ENCODE measurements at regions not wholly inside any gene's neighbourhood (a gene's known extent, or its start where the extent isn't known, plus 50 kb on each side); places are given as distances from the start of the nearest gene placed in this dataset.
A peak's percentile ranks its signal among the peaks of the same experiment; 100 is the strongest.

DNA sequence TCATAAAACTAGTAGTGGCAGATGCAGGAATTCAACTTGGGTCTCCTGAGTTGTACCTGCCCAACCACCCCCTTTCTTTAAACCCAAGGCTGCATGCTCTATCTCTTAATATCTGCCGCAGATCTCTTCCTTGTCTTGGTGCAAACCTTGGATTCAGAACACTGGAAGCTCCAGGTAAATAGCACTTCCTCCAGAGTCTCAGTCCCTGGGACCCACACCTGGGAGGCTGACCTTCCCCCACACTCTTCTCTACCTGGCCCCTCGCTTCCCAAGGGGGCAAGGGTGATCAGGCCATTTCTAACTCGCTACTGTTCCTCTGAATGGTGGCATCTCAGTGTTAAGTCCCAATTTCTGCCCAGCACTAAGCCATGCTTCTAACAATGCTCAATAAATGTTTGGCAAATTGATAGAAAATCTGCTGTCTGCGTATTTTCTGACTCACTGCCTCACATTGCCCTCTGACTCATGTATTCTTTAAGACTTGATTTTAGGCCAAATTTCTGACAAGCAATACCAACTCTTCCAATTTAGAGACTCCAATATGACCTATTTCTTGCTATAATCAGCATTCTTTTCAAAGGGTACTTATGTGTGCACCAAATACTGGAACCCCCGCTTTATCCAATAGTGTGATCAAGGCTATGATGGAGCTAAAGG, 68.0 kb upstream of the PPP1R3C start:
- Histone ChIP-seq H3K27me3 (no peaks in the 10 kb centered on the region), H3K4me3 (no peak overlapping the region), H3K9me3 (no peaks in the 10 kb centered on the region), H3K36me3 (no peaks in the 10 kb centered on the region), H3K27ac (no peak overlapping the region), H3K4me1 (no peaks in the 10 kb centered on the region)
- no peak for DNase-seq
- intact Hi-C loops (cut with DNase I) = no loop called here
- TF ChIP-seq, protein P1, sequence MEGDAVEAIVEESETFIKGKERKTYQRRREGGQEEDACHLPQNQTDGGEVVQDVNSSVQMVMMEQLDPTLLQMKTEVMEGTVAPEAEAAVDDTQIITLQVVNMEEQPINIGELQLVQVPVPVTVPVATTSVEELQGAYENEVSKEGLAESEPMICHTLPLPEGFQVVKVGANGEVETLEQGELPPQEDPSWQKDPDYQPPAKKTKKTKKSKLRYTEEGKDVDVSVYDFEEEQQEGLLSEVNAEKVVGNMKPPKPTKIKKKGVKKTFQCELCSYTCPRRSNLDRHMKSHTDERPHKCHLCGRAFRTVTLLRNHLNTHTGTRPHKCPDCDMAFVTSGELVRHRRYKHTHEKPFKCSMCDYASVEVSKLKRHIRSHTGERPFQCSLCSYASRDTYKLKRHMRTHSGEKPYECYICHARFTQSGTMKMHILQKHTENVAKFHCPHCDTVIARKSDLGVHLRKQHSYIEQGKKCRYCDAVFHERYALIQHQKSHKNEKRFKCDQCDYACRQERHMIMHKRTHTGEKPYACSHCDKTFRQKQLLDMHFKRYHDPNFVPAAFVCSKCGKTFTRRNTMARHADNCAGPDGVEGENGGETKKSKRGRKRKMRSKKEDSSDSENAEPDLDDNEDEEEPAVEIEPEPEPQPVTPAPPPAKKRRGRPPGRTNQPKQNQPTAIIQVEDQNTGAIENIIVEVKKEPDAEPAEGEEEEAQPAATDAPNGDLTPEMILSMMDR (IDR thresholded peaks at IDR 0.05) = no peak
- no peak for ATAC-seq

- H3K4me1 ChIP-seq = no peaks in the 10 kb centered on the region
- no peak for ATAC-seq
- H3K9me3 ChIP-seq = no peaks in the 10 kb centered on the region
- H3K36me3 ChIP-seq = no peaks in the 10 kb centered on the region
- TF ChIP-seq, protein P1 (IDR thresholded peaks at IDR 0.05) = no peak
- no peak for DNase-seq
- no peak overlapping the region for H3K27ac ChIP-seq
- H3K27me3 ChIP-seq = no peaks in the 10 kb centered on the region
- intact Hi-C loops (cut with DNase I) = no loop called here
- H3K4me3 ChIP-seq = no peak overlapping the region
These were observed 67.4 kb upstream of the PPP1R3C start for GRCh38 chr10:91700273-91700672.

DNA sequence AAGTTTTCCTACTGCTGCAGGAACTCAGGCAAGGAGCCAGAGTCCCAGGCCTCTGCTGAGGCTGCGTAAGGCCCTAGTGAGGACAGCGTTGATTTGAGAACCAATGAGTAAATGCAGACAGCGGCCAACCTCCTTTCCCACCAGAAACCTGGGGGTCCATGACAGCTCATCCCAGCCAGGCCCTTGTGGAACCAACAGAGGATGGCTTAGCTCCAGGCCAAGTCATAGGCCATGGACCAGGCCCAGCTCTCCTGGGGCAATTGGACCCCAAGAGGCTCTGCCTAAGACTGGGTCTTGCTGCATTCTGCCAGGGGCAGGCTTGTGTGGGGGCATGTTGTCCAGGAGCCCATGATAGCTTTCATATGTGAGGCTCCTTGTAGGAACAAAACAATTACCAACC, 65.4 kb upstream of the PPP1R3C start:
- H3K36me3 ChIP-seq = no peaks in the 10 kb centered on the region
- H3K27me3 ChIP-seq = no peaks in the 10 kb centered on the region
- no peak overlapping the region for H3K27ac ChIP-seq
- ATAC-seq (no peak), DNase-seq (no peak)
- TF ChIP-seq, protein P1 (IDR thresholded peaks at IDR 0.05) = no peak
- H3K9me3 ChIP-seq = no peaks in the 10 kb centered on the region
- intact Hi-C loops (cut with DNase I) = no loop called here
- no peaks in the 10 kb centered on the region for H3K4me1 ChIP-seq
- H3K4me3 ChIP-seq = no peak overlapping the region

DNA sequence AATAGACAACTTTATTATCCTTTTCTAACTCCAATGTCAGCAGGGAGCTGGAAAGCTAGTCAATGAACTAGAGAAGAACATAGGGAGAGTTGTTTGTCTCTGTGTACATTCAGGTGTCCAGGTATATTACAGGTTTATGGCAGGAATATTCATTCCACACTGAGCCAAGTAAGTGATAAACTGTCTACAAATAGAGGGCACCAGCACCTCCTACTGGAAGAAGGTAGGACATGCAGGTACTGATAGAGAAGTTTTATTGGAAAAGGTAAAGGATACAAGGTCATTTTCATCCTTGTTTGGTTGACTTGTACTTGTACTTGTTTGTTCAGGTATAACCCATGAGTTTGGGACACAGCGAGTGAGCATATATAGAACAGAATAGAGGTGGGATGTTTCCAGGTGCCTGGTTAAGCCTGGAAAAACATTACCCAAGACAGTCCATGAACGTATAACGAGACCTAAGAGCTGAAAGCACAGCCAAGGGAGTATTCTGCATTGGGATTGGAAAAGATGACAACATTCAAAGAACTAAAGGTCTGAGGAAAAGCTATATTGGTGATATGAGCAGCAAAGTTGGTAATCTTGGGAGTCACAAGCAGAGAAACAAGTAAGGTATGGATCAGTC, 61.4 kb upstream of the PPP1R3C start:
- peak; percentile 86 for ATAC-seq

DNA sequence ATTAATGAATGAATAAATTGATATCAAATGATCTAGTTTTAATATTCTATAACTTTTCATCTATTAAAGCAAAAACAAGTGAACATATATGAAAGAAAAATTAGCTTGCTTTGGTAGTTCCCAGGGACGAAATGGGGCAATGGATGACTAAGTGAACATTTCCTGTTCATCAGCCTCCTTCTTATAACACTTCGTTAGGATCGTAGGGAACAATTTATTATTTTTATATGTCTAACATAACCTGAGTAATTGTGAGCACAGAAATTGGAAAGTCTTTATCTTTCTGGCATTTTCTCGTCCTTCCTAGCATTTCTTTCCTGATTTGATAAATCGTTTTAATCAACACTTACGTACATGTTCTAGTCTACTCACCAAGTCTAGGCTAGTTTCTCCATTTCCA, 59.1 kb upstream of the PPP1R3C start:
- no peaks in the 10 kb centered on the region for H3K36me3 ChIP-seq
- DNase-seq = no peak
- H3K27me3 ChIP-seq = no peaks in the 10 kb centered on the region
- TF ChIP-seq, protein P1 (IDR thresholded peaks at IDR 0.05) = no peak
- intact Hi-C loops (cut with DNase I) = no loop called here
- no peak overlapping the region for H3K4me3 ChIP-seq
- no peak for ATAC-seq
- H3K27ac ChIP-seq = no peak overlapping the region
- H3K4me1 ChIP-seq = peaks cover 0 to 5% of the 10 kb centered on the region in 2 donors
- no peaks in the 10 kb centered on the region for H3K9me3 ChIP-seq

More for the DNA sequence above, 61.4 kb upstream of the PPP1R3C start:
- Histone ChIP-seq H3K36me3 (no peaks in the 10 kb centered on the region), H3K9me3 (no peaks in the 10 kb centered on the region), H3K27me3 (no peaks in the 10 kb centered on the region), H3K4me1 (peaks cover 0 to 5% of the 10 kb centered on the region in 2 donors), H3K4me3 (no peak overlapping the region), H3K27ac (no peak overlapping the region)
- intact Hi-C loops (cut with DNase I) = no loop called here
- TF ChIP-seq, protein P1 (IDR thresholded peaks at IDR 0.05) = peak; percentile 41 to 64
- no peak for DNase-seq

All from left lung (tissue), 4 donors.